Stimulated activated CD8-positive, alpha-beta memory T cell treated with anti-CD3 and anti-CD28 coated beads, Interleukin-15, amount 100 ng/mL, for 48 hours (primary cell): ENCODE measurements at regions not wholly inside any gene's neighbourhood (a gene's known extent, or its start where the extent isn't known, plus 50 kb on each side); places are given as distances from the start of the nearest gene placed in this dataset.

ENCODE experiments used
- DNase-seq, 2 donors: peaks; one replicate each; pipeline ENCODE4 v3.0.0-alpha.2; 2020; ENCODE audit warnings: low read depth in 2 of 2

DNA sequence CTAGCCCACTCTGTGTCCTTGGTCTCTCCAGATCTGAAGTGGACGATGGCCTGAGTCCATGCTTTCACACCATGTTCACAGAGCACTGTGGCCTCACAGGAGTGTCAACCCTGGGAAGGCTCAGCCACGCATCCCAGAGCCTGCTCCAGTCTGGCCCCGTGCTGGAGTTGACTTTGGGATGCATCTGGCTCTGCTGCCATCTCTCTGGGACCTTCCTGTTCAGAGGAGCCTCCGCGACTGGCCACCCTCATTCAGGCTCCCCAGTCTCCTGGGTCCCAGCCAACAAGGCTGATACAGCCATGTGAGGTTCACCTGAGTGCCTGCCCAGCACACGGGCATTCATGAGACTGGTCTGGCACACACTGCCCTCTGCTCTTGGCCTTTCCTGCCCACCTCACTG lies 199.7 kb upstream of the RAB6C start:
- DNase-seq = no peak

DNA sequence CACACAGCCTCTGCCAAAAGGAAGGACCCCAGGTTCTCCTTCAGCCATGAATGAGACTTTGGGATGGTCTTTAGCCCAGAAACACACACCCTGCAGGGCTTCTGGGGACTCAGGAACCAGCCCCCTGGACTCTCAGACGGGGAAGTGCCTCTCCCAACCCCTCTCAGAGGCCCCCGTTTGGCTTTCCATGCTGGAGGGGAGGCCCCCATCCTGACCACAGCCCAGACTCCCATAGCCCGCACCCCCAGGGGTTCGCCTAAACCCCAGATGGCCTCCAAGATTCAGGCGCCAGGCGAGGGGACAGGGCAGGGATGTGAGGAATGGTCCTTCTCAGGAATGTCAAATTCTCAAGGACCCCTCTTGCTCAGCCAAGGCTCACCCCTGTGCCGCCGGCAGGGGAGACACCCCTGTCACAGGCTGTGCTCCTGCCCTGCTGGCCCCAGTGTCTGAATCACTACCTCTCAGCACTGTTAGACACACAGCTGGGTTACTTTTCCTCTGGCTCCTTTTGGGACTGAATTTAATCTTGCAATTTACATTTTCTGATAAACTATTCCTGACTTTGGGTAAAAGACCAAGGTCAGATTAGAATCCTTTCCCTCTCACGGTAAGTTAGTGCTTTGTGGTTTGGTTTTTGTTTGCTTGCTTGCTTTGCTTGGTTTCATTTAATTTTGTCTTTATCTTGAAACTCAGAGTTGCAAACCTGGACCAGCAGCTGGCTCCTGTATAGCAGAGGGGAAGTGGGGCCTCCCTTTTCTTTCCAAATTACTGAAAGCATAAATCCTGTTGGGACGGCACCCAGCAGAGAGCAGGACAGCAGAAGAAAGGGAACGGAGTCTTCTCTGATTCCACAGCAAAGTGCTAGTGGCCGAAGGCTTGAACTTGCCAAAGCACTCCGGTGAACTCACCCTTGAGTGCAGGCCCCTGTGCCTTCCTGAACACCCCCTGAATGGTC lies 198.9 kb upstream of the RAB6C start:
- DNase-seq = no peak

DNA sequence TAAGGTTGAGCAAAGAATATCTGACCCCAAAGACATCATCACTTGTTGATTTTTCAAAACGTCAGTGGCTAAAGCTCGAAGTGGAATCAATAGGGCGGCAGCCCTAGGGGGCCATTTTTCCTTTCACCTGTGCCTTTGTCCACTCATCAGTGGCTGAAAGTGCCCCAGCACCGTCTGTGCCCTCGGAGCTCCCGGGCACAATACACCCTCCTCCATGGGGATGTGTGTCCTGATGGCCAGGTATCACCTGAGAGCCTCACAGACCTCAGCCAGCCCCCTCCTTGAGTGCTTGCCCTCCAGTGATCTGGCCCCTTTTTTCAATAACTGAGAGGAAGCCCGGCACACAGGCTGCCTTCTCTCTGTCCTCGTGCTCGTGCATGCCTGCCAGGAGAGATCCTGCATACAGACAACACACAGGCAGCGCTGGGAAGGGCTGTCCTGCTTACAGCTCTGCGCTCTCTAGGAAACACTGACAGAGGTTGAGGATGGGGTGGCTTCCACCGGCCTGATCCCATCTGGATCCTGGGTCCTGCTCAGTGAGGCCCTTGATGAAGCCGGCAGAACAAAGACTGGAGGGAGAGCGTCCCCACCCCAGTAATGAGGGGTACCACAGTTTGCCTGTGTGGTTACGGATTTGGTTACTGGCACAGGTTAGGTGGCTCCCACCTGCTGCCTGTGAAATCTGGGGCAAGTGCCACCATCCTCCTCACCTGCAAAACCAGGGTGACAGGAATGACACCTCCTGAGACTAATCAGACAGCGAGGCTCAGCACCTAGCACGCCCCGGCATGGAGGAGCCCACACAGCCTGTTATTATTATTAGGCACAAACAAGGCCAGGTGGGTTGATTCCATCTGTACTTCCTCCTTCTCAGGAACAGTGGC lies 197.5 kb upstream of the RAB6C start:
- DNase-seq = no peak

DNA sequence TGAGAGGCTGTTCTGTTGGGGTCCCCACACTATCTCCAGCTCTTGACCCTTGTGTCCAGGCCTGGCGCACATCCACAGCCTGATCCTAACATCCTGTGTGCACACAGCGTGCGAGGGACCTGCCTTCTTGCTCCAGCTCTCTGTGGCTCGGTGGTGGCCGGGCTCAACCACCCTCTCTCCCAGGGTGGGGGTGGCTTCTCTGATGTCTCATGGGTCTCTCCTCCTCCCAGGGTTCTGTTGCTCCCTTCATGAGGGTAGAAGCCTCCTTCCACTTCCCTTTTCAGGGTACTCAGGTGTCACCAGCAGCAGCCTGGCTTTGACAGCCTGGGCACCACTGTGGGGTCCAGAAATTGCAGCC lies 196.9 kb upstream of the RAB6C start:
- no peak for DNase-seq

DNA sequence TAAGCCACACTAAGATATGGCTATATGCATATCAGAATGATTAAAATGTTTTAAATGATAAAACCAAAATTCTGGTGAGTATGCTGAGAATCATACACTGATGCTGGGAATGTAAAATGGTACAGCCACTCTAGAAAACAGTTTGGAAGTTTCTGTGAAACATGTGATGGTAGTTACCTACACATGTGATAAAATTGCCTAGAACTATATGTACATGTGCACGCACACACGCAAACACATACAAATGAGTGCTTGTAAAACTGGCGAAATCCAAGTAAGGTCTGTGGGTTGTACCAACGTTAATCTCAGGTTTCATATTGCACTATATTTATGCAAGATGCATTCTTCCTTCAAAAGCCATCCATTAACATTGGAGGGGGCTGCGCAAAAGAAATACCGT lies 195.0 kb upstream of the RAB6C start:
- no peak for DNase-seq

DNA sequence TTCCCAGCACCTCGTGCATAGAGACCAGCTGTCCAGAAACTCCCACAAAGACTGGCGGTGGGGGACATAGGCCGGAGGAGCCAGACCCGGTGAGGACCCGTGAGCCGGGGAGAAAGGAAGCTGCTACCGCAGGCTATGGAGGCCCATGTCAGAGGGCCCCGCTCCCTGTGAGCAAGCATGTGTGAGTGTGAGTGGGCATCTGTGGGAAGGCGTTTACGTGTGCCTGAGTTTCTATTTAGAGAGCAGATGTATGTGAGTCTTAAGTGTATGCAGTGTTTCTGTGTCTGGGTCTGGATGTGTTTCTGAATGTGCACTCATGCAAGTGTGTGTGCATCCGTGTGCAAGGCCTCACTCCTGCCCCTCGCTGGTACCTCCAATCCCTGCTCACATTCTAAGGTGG lies 187.8 kb upstream of the RAB6C start:
- DNase-seq = no peak

DNA sequence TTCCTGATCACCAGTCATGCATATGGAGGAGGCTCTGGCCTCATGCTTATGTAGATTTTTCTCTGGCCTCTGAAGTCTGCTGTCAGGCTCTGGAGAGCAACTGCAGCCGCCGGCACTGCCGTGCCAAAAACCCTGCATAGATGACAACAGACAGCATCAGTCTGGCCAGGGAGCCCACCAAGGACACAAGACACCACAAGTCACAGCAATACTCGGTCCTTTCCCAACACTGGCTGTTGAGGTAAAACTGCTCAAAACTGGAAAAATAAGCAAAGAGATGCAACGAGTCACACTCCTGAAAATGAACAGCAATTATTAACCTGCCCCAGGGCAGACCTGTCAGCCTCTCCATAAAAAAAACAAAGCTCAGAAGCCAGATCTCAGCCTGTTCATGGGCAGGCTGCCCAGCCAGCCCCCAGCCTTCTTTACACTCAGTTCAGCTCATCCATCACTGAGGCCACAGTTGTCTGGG lies 186.0 kb upstream of the RAB6C start:
- no peak for DNase-seq

DNA sequence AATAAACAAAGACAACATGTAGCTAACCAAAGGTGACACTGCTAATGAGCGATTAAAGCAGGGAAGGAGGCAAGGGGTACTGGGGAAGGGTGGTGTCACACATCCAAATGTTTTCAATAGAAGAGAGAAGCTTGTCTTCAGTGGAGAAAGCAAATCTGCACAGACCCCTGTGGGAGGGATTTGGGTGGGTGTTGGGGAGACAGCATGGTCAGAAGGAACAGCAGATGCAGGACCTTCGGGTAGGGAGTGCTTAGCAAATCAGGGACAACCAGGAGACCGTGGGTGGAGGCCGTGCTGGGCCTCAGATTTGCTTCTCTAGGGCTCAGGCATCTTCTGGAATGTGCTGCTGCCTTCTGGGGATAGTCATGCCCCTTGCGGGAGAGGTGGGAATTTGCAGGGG lies 185.3 kb upstream of the RAB6C start:
- DNase-seq = no peak

DNA sequence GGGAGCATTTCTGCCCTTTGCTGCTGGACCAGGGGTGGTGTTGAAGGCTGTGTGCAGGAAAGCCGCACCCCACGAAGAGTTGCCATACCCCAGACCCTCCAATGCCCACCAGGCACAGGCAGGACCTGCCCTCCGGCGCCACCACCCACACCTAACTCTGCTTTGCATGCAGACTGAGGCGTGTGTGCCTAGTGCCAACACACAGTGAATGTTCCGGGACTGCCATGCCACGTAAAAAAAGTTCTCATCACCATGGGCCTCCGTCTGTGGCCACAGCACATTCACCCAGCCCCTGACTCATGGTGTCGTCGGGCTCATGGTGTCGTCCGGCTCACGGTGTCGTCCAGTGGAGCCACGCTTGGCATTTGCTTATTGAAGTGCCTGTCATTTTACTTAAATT lies 184.9 kb upstream of the RAB6C start:
- no peak for DNase-seq

DNA sequence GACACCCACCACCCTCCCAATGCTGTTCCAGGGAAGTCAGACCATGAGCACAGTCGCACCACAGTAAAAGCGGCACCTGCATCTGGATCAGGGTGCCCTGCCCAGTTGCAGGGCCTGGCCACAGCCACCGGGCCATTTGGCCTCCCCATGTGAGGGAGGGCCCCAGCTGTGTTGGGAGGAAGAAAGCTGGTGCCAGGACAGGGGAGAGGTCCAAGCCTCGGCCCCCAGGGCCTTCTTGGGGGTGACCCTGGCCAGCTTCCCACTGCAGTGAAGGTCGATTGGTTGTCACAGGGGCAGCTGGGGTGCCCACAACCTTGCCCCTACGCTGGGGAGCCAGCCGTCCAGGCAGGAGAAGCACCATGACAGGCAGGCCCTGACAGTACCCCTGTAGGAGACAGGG lies 183.2 kb upstream of the RAB6C start:
- DNase-seq = no peak

DNA sequence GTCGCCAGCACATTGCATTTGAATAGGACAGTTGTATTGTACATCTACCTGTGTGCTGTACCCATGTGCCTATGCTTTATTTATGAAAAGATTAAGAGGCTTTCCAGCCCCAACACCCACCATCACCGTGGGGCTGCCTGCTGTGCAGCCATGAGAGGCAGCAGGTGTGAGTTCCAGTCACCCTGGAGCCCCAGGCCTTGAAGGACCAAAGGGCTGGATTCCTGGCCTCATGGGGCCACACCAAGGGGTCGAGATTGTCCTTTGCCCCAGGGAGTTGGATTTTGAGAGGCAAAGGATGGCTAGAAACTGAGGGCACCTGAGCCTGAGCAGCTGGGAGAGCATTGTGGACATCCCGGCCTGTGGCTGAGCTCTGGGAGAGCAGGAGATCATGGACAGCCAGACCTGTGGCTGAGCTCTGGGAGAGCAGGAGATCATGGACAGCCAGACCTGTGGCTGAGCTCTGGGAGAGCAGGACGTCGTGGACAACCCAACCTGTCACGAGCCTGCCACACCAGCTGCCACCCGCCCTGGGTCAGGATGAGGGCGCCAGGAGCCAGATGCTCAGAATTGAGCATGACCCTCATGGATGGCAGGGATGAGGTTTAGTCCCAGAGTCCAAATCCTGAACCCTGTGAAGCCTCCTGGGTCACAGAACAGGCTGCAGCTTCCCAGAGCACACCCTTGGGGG lies 182.5 kb upstream of the RAB6C start:
- DNase-seq = no peak

DNA sequence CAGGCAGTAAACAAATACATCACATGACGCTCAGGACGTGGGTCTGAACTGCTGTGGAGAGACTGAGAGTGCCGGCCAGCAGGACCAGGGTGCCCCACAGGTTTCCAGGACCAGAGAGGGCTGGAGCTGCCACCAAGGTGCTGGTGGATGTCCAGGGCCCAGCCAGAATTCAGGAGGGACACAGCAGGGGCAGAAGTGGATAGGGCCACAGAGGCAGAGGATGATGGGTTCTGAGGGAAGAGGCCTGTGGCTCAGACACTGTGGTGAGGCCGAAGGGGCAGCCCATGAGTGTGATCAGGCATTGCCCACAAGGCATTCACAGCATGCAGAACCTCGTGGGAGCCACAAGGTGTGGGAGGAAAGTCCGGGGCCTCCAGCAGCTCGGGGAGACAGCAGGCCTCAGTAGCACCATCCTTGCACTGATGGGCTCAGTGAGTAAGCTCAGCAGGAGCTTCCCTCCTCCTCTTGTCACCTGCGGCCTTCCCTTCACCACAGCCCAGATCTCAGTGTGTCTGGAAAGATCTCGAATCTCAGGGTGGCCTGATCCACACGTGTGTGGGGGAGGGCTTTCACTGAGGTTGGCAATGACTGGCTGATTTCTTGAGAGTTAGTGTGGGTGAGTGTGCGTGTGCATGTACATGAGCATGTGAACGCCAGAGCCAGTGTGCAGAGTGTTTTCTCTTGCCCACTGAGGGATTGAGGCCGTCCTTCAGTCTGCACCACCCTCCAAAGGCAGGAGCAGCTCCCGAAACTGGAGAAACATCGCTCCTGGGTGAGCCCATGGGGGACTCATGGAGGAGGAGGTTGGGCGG lies 181.8 kb upstream of the RAB6C start:
- DNase-seq = no peak

DNA sequence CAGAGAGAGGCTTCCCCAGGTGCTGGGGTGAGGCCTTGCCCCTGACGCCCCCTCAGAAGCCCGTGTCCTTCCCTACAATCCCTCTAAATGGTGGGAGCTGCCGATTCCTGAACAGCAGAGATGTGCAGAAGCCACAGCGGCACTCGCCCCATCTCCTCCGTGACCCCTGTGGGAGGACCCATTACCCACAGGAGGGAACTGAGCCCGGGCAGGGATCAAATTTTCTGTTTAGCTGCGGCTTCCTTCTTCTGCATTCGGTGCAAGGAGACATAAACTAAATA lies 181.2 kb upstream of the RAB6C start:
- no peak for DNase-seq

DNA sequence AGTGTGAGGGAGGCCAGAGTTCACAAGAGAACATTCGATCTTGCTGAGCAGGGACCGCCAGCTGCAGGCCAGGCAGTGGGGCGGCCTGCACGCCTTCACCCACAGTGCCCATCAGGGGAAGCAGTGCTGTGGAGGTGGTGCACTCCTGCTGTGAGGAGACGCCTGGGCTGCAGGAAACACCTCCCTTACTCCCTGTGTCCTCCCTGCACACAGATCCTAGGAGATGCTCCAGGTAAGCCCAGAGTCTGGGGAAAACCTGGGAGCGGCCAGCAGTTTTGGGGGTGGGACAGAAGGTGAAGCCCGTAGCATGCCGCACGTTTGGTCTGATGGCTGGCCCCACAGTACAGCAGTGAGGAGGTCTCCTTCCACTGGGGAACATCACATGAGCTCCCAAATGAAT lies 180.8 kb upstream of the RAB6C start:
- DNase-seq = no peak

DNA sequence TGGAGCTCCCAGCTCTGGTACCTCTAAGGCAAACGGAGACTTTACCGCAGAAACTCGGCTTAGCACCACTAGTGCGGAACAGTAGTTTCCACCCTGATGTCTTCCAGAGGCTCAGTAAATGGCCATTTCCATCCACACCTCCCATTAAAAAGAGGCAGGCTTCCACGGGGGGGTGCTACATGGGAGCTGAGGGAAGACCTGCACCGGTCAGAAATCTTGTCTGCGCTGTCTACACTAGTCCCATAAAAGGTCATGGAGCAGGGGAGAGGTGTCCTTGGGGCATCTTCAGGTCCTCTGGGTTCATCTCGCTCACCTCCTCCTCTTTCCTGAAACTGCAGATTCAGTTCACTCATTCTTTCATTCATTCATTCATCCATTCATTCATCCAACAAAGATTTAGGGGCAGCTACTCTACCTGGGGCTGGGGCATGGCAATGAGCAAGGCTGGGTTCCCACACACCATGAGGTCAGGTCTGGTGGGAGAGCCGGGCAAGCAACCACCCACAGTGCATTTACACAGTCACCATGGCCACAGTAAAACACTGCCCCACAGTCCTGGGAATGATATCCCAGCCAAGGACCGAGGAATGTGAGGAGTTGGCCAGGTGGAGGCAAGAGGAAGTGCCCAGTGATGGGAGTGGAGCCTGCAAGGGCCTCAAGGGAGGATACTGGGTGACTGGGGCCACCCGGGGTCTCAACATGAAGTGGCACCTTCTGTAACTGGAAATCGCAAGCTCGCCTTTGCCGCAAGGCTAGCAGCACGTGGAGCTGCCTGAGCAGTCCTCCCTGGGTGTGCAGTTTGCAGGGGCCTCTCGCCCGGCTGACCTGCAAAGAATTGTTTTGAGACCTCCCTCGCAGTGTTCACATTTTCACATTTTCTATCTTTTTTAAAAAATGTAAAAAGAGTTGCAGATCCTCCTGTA lies 180.2 kb upstream of the RAB6C start:
- no peak for DNase-seq

DNA sequence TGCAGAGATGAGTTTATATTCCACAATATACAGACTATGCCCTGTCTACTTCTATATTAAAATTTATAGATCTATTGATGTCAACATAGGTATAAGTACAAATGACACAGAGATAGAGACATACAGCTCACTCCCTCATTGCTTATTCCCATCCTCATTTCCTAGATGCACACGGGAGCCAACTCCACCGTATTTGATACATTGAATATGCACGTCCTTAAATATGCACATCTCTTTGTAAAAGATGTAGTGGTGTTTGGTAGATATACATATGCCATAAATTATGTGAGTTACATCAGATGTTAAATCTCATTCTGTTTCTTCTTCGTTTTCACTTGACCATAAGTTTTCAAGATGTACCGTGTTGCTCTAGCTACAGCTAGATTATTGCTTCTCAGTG lies 179.2 kb upstream of the RAB6C start:
- DNase-seq = no peak

DNA sequence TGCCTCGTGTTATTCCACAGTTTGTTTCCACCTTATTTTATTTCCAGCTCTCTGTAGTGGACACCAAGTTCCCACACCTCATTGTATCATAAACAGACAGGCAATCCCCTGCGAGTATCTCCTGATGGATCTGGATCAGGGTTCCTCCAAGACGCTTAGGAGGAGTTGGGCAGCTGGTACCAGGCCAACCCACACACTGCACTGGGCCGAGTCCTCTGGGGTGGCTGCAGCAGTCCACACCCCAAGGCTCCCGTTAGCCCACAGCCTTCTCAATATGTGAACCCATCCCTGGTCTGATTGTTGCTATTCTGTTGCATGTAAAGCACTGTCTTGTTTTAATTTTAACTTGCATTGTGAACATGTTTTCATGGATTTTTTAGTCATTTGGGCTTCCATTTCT lies 178.8 kb upstream of the RAB6C start:
- no peak for DNase-seq

DNA sequence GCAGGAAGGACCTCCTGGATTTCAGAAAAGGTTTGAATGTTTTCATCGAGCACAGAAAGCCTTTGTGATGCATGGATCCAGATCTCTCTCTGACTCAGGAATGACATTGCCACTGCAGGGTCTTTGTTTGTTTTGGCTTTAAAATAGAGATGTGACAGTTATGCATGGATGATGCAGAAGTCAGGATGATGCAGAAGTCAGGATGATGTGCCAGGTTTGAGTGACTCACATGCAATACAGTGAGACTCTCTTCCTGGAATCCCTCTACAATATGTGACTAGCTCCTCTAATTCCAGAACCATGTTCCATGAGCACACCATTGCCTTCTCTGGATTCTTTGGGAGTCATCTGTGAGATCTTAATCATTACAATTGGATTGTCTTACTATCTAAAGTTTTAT lies 177.9 kb upstream of the RAB6C start:
- DNase-seq = no peak

DNA sequence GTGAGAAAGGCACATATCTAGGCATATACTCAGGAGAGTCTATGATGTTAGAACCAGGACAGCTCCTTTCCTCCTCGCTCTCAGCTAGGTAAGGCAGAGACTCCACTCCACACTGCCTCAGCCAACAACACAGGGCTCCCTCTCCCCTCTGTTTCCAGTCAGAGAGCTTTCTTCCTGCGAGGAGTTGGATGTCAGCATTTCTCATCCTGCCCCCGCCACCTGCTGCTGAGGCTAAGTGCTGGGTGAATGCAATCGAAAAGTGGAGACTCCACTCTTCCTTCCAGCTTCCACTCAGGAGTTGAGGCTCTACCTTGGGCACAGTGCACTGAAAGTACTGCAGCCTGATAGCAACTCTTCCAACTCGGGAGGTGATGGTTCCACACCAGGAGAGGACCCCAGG lies 177.2 kb upstream of the RAB6C start:
- DNase-seq = no peak

DNA sequence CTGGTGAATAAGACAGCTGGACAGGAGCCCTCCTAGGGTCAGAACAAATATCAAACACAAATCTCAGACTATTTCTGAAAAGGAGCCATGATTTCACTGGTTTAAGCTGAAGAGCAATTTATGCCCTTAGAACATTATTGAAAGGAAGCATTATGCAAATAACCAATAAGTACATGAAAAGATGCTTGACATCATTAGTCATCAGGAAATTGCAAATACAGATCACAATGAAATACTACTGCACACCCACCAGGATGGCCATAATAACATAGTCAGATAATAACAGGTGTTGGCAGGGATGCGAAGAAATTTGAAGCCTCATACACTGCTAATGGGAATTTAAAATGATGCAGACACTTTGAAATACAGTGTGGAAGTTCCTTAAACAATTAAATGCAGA lies 176.4 kb upstream of the RAB6C start:
- no peak for DNase-seq

DNA sequence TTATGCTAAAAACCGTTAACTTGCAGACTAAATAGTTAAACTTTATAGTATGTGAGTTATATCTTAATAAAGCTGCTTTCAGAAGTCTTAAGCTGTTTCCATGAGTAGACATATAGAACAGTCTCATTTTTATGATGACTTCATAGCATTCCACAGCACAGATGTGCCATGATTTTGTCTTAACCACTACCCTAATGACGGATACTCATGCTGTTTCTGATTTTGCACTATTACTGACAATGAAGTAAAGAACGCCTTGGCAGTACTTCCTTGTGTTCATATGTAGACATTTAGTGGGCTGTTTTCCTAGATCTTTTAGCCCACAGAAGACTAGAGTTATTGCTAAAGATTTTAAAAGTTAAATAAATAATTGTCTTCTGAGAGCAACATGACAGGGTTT lies 175.6 kb upstream of the RAB6C start:
- DNase-seq = no peak
